Aorta (tissue), 5 donors: ENCODE measurements at regions not wholly inside any gene's neighbourhood (a gene's known extent, or its start where the extent isn't known, plus 50 kb on each side); places are given as distances from the start of the nearest gene placed in this dataset.
A peak's percentile ranks its signal among the peaks of the same experiment; 100 is the strongest.

Experiments
- ATAC-seq: fragments of 200-7000 bp; cut with Tn5 transposase; one replicate; pipeline ENCODE4 v1.9.1; 2022; ENCODE audit warnings: moderate library complexity; ENCODE audit not compliant: low FRiP score
- DNase-seq, 2 donors: peaks; one replicate each; pipeline ENCODE4 v3.0.0-alpha.2; 2020
- H3K27ac ChIP-seq, 2 donors: one replicate each; pipeline ENCODE4 v1.5.1; 2013; ENCODE audit warnings: low read length in 2 of 2, mild to moderate bottlenecking in 2 of 2, moderate library complexity in 2 of 2, control low read depth in 1 of 2, inconsistent platforms in 1 of 2, low read depth in 1 of 2
- H3K27me3 ChIP-seq, 2 donors: one replicate each; pipeline ENCODE4 v1.6.1; 2013; ENCODE audit warnings: control low read depth in 1 of 2, low read length in 1 of 2, mild to moderate bottlenecking in 1 of 2, moderate library complexity in 1 of 2; ENCODE audit not compliant: insufficient read depth in 2 of 2, control insufficient read depth in 1 of 2
- H3K36me3 ChIP-seq, 2 donors: one replicate each; pipeline ENCODE4 v1.6.1; 2013; ENCODE audit warnings: control low read depth in 1 of 2, low read length in 1 of 2, mild to moderate bottlenecking in 1 of 2; ENCODE audit not compliant: insufficient read depth in 2 of 2, control insufficient read depth in 1 of 2
- H3K4me1 ChIP-seq, 2 donors: one replicate each; pipeline ENCODE4 v1.6.1; 2013; ENCODE audit warnings: low read length in 2 of 2, control low read depth in 1 of 2, mild to moderate bottlenecking in 1 of 2, moderate library complexity in 1 of 2; ENCODE audit not compliant: insufficient read depth in 2 of 2, control insufficient read depth in 1 of 2
- H3K4me3 ChIP-seq, 2 donors: one replicate each; pipeline ENCODE4 v1.5.1; 2013; ENCODE audit warnings: low read length in 2 of 2, control low read depth in 1 of 2, mild to moderate bottlenecking in 1 of 2
- H3K9me3 ChIP-seq: one replicate; pipeline ENCODE4 v1.6.1; 2013; ENCODE audit warnings: mild to moderate bottlenecking, low read length; ENCODE audit not compliant: control insufficient read depth
- whole genome bisulfite sequencing, 2 donors: extraction: QIAGEN DNeasy Blood & Tissue Kit; methylation state at CpG; one replicate each; pipeline ENCODE4 v1.1.7; 2013; 5-methylcytosine and 5-hydroxymethylcytosine counted together
- intact Hi-C, 2 donors: fragments of 100-400 bp; cut with DNase I; formaldehyde crosslinking; loops; one replicate each; pipeline versions ENCODE4 v1.14.2 to v1.15.0; 2022
- donor health status: healthy with polysubstance abuse.
- donor health status: Bipolar disorder and iron deficiency.
- donor health status: DM: no; HTN: no; CAD: no.
- donor health status: DM: no; HTN: no; CAD: no.
- donor health status: DM: yes; HTN: yes; CAD: no.

DNA sequence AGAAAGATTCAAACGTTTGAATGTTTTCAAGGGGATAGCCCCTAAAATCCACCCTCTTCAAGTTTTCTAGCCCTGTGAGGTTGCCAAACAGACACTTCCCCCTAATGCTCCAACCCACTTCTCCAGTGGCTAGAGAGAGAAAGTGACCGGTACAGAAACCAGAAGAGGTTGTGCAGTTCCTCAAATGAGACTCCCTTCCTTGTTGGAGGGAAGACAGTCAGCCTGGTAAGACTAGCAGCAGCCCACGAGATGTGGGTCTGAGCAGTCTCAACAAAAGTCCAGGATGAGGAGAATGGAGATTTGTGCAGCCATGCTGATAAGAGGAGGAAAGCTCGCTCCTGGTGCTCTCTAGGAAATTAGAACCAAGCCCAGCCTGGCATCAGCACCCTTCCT is 222.8 kb upstream of the TPRG1 start:
- WGBS, 2 donors = 49 to 59% methylated on average over 4 of the region's 4 CpGs
- Histone ChIP-seq H3K27ac (peak overlapping the region; percentile 94 to 100), H3K36me3 (no peaks in the 10 kb centered on the region), H3K27me3 (no peaks in the 10 kb centered on the region), H3K4me1 (peaks cover 6 to 15% of the 10 kb centered on the region in 2 donors), H3K4me3 (no peak overlapping the region), H3K9me3 (no peaks in the 10 kb centered on the region)
- intact Hi-C loops = loop anchor here in 1 of 2 donors (2.0 to 10.0 kb wide), 6 partner anchors 264 to 1204 kb away; partner anchors contain the start of gene BCL6
- ATAC-seq (no peak), DNase-seq (peak in 1 of 2 donors; percentile 54)

DNA sequence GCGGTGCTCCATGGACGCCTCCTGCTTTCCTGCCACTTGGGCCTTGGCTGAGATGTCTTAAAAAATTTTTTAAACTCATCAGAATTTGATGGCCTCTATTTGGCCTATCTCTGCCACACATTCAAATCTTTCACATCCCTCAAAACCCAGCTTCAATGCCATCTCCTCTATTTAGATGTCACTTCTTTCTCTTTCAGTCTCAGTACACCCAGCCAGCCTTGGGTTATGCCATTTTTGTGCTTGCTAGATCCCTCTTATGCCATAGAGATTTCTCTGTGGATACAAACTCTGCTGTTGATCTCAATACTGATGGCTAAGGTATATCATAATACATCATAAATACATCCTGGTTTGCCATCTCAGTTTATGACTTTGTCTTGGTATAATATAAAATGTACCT is 222.3 kb upstream of the TPRG1 start:
- no peaks in the 10 kb centered on the region for H3K27me3 ChIP-seq
- H3K27ac ChIP-seq = peak overlapping the region; percentile 69 to 100
- 80 to 95% methylated on average over 2 of the region's 2 CpGs for WGBS, 2 donors
- intact Hi-C loops = loop anchor here in 1 of 2 donors (2.0 to 10.0 kb wide), 6 partner anchors 265 to 1205 kb away; partner anchors contain the start of gene BCL6
- no peaks in the 10 kb centered on the region for H3K36me3 ChIP-seq
- peaks cover 5 to 15% of the 10 kb centered on the region in 2 donors for H3K4me1 ChIP-seq
- no peak overlapping the region for H3K4me3 ChIP-seq
- no peak for DNase-seq
- ATAC-seq = no peak
- H3K9me3 ChIP-seq = no peaks in the 10 kb centered on the region

DNA sequence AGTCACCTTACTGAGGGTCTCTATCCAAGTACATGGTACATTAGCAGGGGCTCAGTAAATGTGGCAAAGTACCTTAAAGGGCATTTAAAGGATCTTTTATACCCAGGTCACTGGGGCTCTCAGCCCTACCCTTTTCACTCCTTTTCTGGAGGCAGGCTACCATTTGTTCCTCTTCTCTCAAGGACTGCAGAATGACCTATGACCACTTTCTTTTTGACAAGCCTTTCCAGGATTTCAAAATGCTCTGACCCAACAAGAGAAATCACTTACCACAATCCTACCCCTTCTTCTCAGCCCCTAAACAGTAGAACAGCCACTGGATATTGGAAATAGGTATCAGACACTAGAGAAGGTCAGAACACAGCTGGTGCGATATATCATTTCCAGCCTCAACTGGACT is 221.8 kb upstream of the TPRG1 start:
- Histone ChIP-seq H3K9me3 (no peaks in the 10 kb centered on the region), H3K36me3 (no peaks in the 10 kb centered on the region), H3K27ac (peak overlapping the region; percentile 69 to 72), H3K27me3 (no peaks in the 10 kb centered on the region), H3K4me1 (peaks cover 5 to 14% of the 10 kb centered on the region in 2 donors), H3K4me3 (no peak overlapping the region)
- ATAC-seq (no peak), DNase-seq (no peak)
- 95 to 99% methylated on average over 1 of the region's 1 CpG for WGBS, 2 donors
- intact Hi-C loops = loop anchor here (2.0 to 10.0 kb wide), 11 partner anchors 265 to 1208 kb away; partner anchors contain the start of genes BCL6 (in 1 of the 2) and LPP (in 1 of the 2)

DNA sequence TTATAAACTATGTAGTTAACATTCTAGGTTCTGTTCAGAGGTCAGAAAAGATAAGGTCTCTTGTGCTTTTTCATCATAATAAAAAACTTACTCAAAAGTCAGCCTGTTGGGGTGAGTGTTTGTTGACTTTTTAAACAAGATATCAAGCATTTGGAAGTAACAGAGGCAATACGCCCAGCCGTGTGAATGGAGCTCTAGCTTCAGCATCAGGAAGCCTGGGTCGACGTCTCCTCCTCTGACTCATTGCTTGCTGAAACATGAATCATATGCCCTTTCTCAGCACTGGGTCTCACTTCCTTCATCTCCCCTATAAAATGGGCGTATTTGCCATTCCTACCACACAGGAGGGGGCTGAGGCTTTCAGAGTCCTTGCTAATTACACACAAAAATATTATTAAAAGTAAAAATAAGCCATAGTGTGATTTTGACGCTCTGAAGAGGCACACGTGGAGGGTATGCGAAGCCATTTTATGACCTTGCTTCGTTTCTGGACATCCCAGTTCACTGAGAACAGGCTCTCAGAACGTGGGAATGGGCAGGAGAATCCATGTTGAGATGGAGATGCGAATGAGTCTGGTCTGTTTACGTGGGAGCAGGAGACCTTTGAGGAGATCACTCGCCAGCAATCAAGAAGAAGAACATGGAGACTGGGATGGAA is 220.8 kb upstream of the TPRG1 start:
- 44 to 47% methylated on average over 13 of the region's 13 CpGs for WGBS, 2 donors
- intact Hi-C loops = loop anchor here (5.0 to 10.0 kb wide), 5 partner anchors 666 to 1209 kb away; partner anchors contain the start of gene LPP (in 1 of the 2)
- H3K4me1 ChIP-seq = peaks cover 5 to 14% of the 10 kb centered on the region in 2 donors
- no peaks in the 10 kb centered on the region for H3K27me3 ChIP-seq
- peak overlapping the region; percentile 58 to 92 for H3K27ac ChIP-seq
- ATAC-seq (peak; percentile 63), DNase-seq (peak; percentile 86 to 90)
- no peak overlapping the region for H3K4me3 ChIP-seq
- H3K9me3 ChIP-seq = no peaks in the 10 kb centered on the region
- H3K36me3 ChIP-seq = no peaks in the 10 kb centered on the region

DNA sequence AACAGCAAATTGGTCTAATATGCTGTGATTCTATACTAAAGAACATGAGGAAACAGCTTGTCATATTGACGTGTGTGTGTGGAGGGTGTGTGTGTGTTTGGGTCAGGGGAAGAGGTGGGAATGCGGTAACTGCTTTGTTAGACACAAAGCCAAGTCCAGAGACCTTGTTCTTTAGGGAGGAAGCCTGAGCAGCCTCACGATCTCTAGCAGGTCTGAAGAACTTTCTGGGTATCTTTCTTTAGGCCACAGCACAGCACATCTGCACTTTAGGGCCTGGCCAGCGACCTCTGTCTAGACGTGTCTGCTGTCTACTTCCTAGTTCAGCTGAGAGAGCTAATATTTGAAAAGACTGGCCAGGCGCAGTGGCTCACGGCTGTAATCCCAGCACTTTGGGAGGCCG is 220.0 kb upstream of the TPRG1 start:
- Histone ChIP-seq H3K27me3 (no peaks in the 10 kb centered on the region), H3K9me3 (no peaks in the 10 kb centered on the region), H3K27ac (peak overlapping the region; percentile 58 to 92), H3K4me1 (peaks cover 5 to 11% of the 10 kb centered on the region in 2 donors), H3K4me3 (no peak overlapping the region), H3K36me3 (no peaks in the 10 kb centered on the region)
- 83 to 87% methylated on average over 8 of the region's 8 CpGs for WGBS, 2 donors
- intact Hi-C loops = loop anchor here (5.0 to 10.0 kb wide), 5 partner anchors 667 to 1209 kb away; partner anchors contain the start of gene LPP (in 1 of the 2)
- DNase-seq (no peak), ATAC-seq (no peak)

DNA sequence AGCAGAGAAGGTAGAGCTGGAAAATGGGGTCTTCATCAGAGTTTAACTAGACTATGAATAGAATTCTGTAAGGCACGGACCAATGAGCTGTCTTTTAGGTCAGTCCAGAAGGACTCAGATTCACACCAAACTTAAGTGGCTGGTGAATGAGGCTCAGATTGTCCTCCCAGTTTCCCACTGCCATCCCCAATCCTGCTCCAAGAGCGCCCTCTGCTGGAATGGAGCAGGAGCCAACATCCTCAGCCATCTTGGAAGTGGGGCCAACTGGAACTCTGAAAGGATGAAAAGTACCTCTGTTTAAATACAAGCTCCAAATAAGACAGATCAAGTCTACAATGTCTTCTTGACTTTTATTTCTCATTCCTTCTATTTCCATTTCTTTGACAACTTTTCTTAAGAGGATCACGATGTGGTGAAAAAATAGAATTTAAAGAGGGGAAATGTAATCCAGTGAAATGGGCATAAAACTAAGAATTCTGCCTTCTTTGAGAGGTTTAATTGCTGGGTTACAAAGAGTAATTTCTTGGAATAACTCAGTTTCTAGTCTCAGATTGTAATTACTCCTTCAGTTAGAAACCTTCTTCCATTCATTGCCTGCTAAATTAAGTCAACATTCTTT is 217.1 kb upstream of the TPRG1 start:
- intact Hi-C loops = loop anchor here (2.0 to 10.0 kb wide), 6 partner anchors 670 to 1214 kb away; partner anchors contain the start of gene LPP (in 1 of the 2)
- DNase-seq = peak; percentile 87 to 92
- H3K9me3 ChIP-seq = no peaks in the 10 kb centered on the region
- peaks cover 7 to 10% of the 10 kb centered on the region in 2 donors for H3K4me1 ChIP-seq
- 25 to 29% methylated on average over 3 of the region's 3 CpGs for WGBS, 2 donors
- no peaks in the 10 kb centered on the region for H3K36me3 ChIP-seq
- no peaks in the 10 kb centered on the region for H3K27me3 ChIP-seq
- no peak overlapping the region for H3K27ac ChIP-seq
- peak; percentile 88 for ATAC-seq
- no peak overlapping the region for H3K4me3 ChIP-seq

DNA sequence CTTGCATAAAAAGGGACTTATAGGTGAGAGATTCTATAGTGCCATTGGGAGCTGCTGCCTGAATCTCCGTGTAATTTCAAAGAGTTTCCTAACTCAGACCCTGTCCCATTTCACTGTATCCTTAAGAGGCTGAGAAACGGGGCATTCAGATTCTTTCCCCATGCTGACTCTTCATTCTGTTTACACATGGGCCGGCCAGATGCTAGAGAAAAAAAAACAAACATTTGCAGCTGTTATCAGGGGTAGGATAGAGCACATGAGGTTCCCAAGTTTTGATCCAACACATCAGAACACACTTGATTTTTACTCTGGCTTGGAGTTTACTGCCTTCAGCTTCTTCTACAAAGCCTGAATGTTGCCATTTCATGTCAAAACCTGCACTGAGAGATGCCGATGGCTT is 215.9 kb upstream of the TPRG1 start:
- Histone ChIP-seq H3K4me1 (peaks cover 4 to 10% of the 10 kb centered on the region in 2 donors), H3K36me3 (no peaks in the 10 kb centered on the region), H3K4me3 (no peak overlapping the region), H3K9me3 (no peaks in the 10 kb centered on the region), H3K27ac (no peak overlapping the region), H3K27me3 (no peaks in the 10 kb centered on the region)
- ATAC-seq (no peak), DNase-seq (no peak)
- intact Hi-C loops = loop anchor here (2.0 to 10.0 kb wide), 4 partner anchors 671 to 1215 kb away; partner anchors contain the start of gene LPP (in 1 of the 2)
- 58 to 60% methylated on average over 4 of the region's 4 CpGs for WGBS, 2 donors

DNA sequence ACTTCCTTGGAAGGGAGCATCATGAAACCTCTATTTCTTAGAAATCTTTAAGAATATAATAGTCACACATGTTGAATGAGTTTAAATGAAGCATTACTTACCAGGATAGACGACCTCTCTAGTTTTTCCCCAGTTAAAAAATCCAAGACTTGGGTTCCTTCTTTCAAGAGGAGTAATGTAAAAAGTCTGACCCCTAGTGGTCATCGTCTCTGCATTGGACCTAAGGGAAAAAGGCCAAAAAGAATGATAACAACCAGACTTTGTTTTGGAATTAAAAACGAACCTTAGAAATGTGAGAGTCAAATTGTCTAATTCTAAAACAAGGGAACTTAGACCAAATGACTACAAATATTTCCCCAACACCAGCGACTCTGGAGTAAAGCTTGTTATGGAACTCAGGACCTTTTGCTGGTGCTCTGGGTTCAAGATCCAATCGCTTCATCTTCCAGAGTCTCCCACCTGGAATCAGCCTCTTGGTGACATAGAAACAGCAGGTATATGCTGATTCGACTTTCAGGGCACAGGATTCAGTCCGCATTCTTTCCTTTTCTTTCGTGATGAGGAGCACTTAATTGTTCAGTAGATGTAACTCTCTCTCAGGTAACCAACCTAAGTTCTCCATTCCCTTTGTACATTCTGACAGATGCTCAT is 214.8 kb upstream of the TPRG1 start:
- DNase-seq (no peak), ATAC-seq (peak; percentile 70)
- no peak overlapping the region for H3K27ac ChIP-seq
- intact Hi-C loops = loop anchor here (10.0 kb wide), 3 partner anchors 672 to 902 kb away; partner anchors contain the start of gene LPP (in 1 of the 2)
- no peaks in the 10 kb centered on the region for H3K9me3 ChIP-seq
- peaks cover 2 to 5% of the 10 kb centered on the region in 2 donors for H3K4me1 ChIP-seq
- WGBS, 2 donors = 26 to 29% methylated on average over 8 of the region's 8 CpGs
- no peak overlapping the region for H3K4me3 ChIP-seq
- H3K36me3 ChIP-seq = no peaks in the 10 kb centered on the region
- H3K27me3 ChIP-seq = no peaks in the 10 kb centered on the region
